Neural progenitor cell (in vitro differentiated cells): ENCODE measurements at regions not wholly inside any gene's neighbourhood (a gene's known extent, or its start where the extent isn't known, plus 50 kb on each side); places are given as distances from the start of the nearest gene placed in this dataset.
"Not testable (repeated sequence)": the region's sequence is repeated elsewhere in the genome, so short reads cannot be mapped to it uniquely, and the experiment has no call there.

Experiments used
- DNase-seq: peaks from one replicate; pipeline ENCODE4 v3.0.0-alpha.2; 2016; ENCODE audit warnings: low spot score
- H2AFZ ChIP-seq: fragments of 200-600 bp; sonication (generic); replicated peaks from 2 replicates; pipeline ENCODE4 v1.6.1; 2016; ENCODE audit warnings: antibody characterized with exemption
- H3F3A ChIP-seq: fragments of 200-600 bp; sonication (generic); 2 replicates; pipeline ENCODE4 v1.6.1; 2016; ENCODE audit warnings: antibody characterized with exemption, low read depth
- H3K27ac ChIP-seq: fragments of 200-600 bp; sonication (generic); 2 replicates; pipeline ENCODE4 v1.5.1; 2016; ENCODE audit warnings: mild to moderate bottlenecking
- H3K27me3 ChIP-seq: fragments of 200-600 bp; sonication (generic); 2 replicates; pipeline ENCODE4 v1.6.1; 2016; ENCODE audit warnings: mild to moderate bottlenecking, moderate library complexity
- H3K36me3 ChIP-seq: fragments of 200-600 bp; sonication (generic); 2 replicates; pipeline ENCODE4 v1.5.1; 2016
- H3K4me1 ChIP-seq: fragments of 200-600 bp; sonication (generic); 2 replicates; pipeline ENCODE4 v1.6.1; 2016; ENCODE audit warnings: mixed run types
- H3K4me2 ChIP-seq: fragments of 200-600 bp; sonication (generic); 2 replicates; pipeline ENCODE4 v1.6.1; 2016
- H3K4me3 ChIP-seq: fragments of 200-600 bp; sonication (generic); 2 replicates; pipeline ENCODE4 v1.5.1; 2016
- H3K79me2 ChIP-seq: fragments of 200-600 bp; sonication (generic); 2 replicates; pipeline ENCODE4 v1.6.1; 2016; ENCODE audit warnings: low read depth
- H3K9ac ChIP-seq: fragments of 200-600 bp; sonication (generic); 2 replicates; pipeline ENCODE4 v1.6.1; 2016
- H3K9me3 ChIP-seq: fragments of 200-600 bp; sonication (generic); 2 replicates; pipeline ENCODE4 v1.5.1; 2016; ENCODE audit warnings: low read depth
- H4K20me1 ChIP-seq: fragments of 200-600 bp; sonication (generic); 2 replicates; pipeline ENCODE4 v1.6.1; 2016; ENCODE audit warnings: low read depth
- H3K27ac Mint-ChIP-seq: 3 replicates; pipeline ENCODE4 v1.8.0; 2021; ENCODE audit warnings: mixed read lengths
- H3K27me3 Mint-ChIP-seq: 2 replicates; pipeline ENCODE4 v1.8.0; 2022; ENCODE audit warnings: low read depth, mild to moderate bottlenecking, inconsistent platforms, moderate library complexity, mixed read lengths; ENCODE audit not compliant: insufficient read depth
- H3K36me3 Mint-ChIP-seq: 3 replicates; pipeline ENCODE4 v1.8.0; 2021; ENCODE audit warnings: mixed read lengths
- H3K4me1 Mint-ChIP-seq: 3 replicates; pipeline ENCODE4 v1.8.0; 2021; ENCODE audit warnings: mixed read lengths
- H3K4me3 Mint-ChIP-seq: 3 replicates; pipeline ENCODE4 v1.8.0; 2021; ENCODE audit warnings: mild to moderate bottlenecking, moderate library complexity, mixed read lengths
- H3K9me3 Mint-ChIP-seq: 3 replicates; pipeline ENCODE4 v1.8.0; 2020; ENCODE audit warnings: mixed read lengths
- CTCF ChIP-seq: fragments of 200-600 bp; sonication (generic); IDR thresholded peaks from 2 replicates; pipeline ENCODE4 v1.5.1; 2017; ENCODE audit warnings: antibody characterized with exemption, mild to moderate bottlenecking
- EZH2 ChIP-seq: fragments of 200-600 bp; sonication (generic); IDR thresholded peaks from 2 replicates; pipeline ENCODE4 v1.6.1; 2017; ENCODE audit warnings: antibody characterized with exemption, mild to moderate bottlenecking, moderate library complexity
- EZH2phosphoT487 ChIP-seq: fragments of 200-600 bp; sonication (generic); IDR thresholded peaks from 2 replicates; pipeline ENCODE4 v1.6.1; 2017; ENCODE audit warnings: antibody characterized with exemption

- H3K4me1 Mint-ChIP-seq = peaks cover 3% of the 10 kb centered on the region
- H3K4me1 ChIP-seq = no peaks in the 10 kb centered on the region
- H3K27me3 ChIP-seq = no peaks in the 10 kb centered on the region
- no peak for DNase-seq
- no peak overlapping the region for H3K9ac ChIP-seq
- no peak overlapping the region for H3K4me3 Mint-ChIP-seq
- TF ChIP-seq EZH2phosphoT487 (no peak), EZH2 (no peak), CTCF (no peak)
- no peaks in the 10 kb centered on the region for H4K20me1 ChIP-seq
- no peaks in the 10 kb centered on the region for H3K79me2 ChIP-seq
- H3K27me3 Mint-ChIP-seq = peaks cover 3% of the 10 kb centered on the region
- H3K4me2 ChIP-seq = no peak overlapping the region
- H3K4me3 ChIP-seq = no peak overlapping the region
- no peaks in the 10 kb centered on the region for H3F3A ChIP-seq
- H2AFZ ChIP-seq = no peak overlapping the region
- H3K9me3 Mint-ChIP-seq = peaks cover 6% of the 10 kb centered on the region
- H3K27ac Mint-ChIP-seq = no peak overlapping the region
- no peaks in the 10 kb centered on the region for H3K36me3 Mint-ChIP-seq
- H3K9me3 ChIP-seq = no peaks in the 10 kb centered on the region
- H3K27ac ChIP-seq = no peak overlapping the region
- no peaks in the 10 kb centered on the region for H3K36me3 ChIP-seq
Measured at GRCh38 chr16:79381603-79382042, 218.9 kb downstream of the MAF start.

- H3K36me3 ChIP-seq = no peaks in the 10 kb centered on the region
- H3K79me2 ChIP-seq = no peaks in the 10 kb centered on the region
- H2AFZ ChIP-seq = no peak overlapping the region
- no peak overlapping the region for H3K9ac ChIP-seq
- no peak overlapping the region for H3K27ac ChIP-seq
- H3K4me1 ChIP-seq = no peaks in the 10 kb centered on the region
- no peak overlapping the region for H3K27ac Mint-ChIP-seq
- no peak overlapping the region for H3K4me3 Mint-ChIP-seq
- no peaks in the 10 kb centered on the region for H3F3A ChIP-seq
- no peak for TF ChIP-seq CTCF
- TF ChIP-seq EZH2 = no peak
- no peak for TF ChIP-seq EZH2phosphoT487
- H3K27me3 Mint-ChIP-seq = peaks cover 3% of the 10 kb centered on the region
- DNase-seq = no peak
- no peaks in the 10 kb centered on the region for H3K36me3 Mint-ChIP-seq
- H4K20me1 ChIP-seq = no peaks in the 10 kb centered on the region
- no peak overlapping the region for H3K4me3 ChIP-seq
- peaks cover 9% of the 10 kb centered on the region for H3K9me3 Mint-ChIP-seq
- peaks cover 3% of the 10 kb centered on the region for H3K4me1 Mint-ChIP-seq
- H3K9me3 ChIP-seq = no peaks in the 10 kb centered on the region
- no peaks in the 10 kb centered on the region for H3K27me3 ChIP-seq
- H3K4me2 ChIP-seq = no peak overlapping the region
Measured at GRCh38 chr16:79380995-79381602, 219.4 kb downstream of the MAF start.

GRCh38 chr16:79379095-79379494 lies 221.4 kb downstream of the MAF start:
- H3K27ac Mint-ChIP-seq = no peak overlapping the region
- no peak for DNase-seq
- no peak overlapping the region for H2AFZ ChIP-seq
- H3K9me3 Mint-ChIP-seq = peaks cover 12% of the 10 kb centered on the region
- no peaks in the 10 kb centered on the region for H3K36me3 ChIP-seq
- no peaks in the 10 kb centered on the region for H3K9me3 ChIP-seq
- TF ChIP-seq CTCF (no peak), EZH2phosphoT487 (no peak), EZH2 (no peak)
- H3K4me2 ChIP-seq = no peak overlapping the region
- H4K20me1 ChIP-seq = no peaks in the 10 kb centered on the region
- H3K4me1 ChIP-seq = no peaks in the 10 kb centered on the region
- H3K4me3 ChIP-seq = no peak overlapping the region
- H3K79me2 ChIP-seq = no peaks in the 10 kb centered on the region
- no peaks in the 10 kb centered on the region for H3K27me3 Mint-ChIP-seq
- H3K27me3 ChIP-seq = no peaks in the 10 kb centered on the region
- H3K36me3 Mint-ChIP-seq = no peaks in the 10 kb centered on the region
- no peak overlapping the region for H3K27ac ChIP-seq
- no peak overlapping the region for H3K9ac ChIP-seq
- peaks cover 3% of the 10 kb centered on the region for H3K4me1 Mint-ChIP-seq
- H3K4me3 Mint-ChIP-seq = no peak overlapping the region
- no peaks in the 10 kb centered on the region for H3F3A ChIP-seq

- H3K4me2 ChIP-seq, H3K27ac ChIP-seq, H3K36me3 Mint-ChIP-seq, H3K27me3 ChIP-seq, H3K4me3 ChIP-seq, H3K9me3 Mint-ChIP-seq, H3K36me3 ChIP-seq, H3K79me2 ChIP-seq, DNase-seq, H3F3A ChIP-seq, H4K20me1 ChIP-seq, H3K9me3 ChIP-seq, H3K4me1 Mint-ChIP-seq, H3K4me1 ChIP-seq, H3K9ac ChIP-seq, H3K27ac Mint-ChIP-seq, H3K27me3 Mint-ChIP-seq, H2AFZ ChIP-seq, H3K4me3 Mint-ChIP-seq: not testable (repeated sequence)
Measured at GRCh38 chr16:79377082-79377481, 223.5 kb downstream of the MAF start.
